Prostate gland (tissue), 2 donors: ENCODE measurements at regions not wholly inside any gene's neighbourhood (a gene's known extent, or its start where the extent isn't known, plus 50 kb on each side); places are given as distances from the start of the nearest gene placed in this dataset.

ENCODE experiments used
- POLR2AphosphoS5 ChIP-seq: sonication (generic); formaldehyde crosslinking; IDR thresholded peaks from one replicate; pipeline ENCODE4 v1.6.1; 2017; ENCODE audit warnings: antibody characterized with exemption
- TF ChIP-seq, protein P1 (sequence below), 4 experiments: fragments of 200-600 bp in 2 of 4; fragments of 450-650 bp in 2 of 4; sonication (generic) in 2 of 4; IDR thresholded peaks; 1 replicate in 3 of 4; 2 replicates in 1 of 4; pipeline ENCODE4 v1.5.1; 2016 to 2019; ENCODE audit warnings: antibody characterized with exemption in 4 of 4, mild to moderate bottlenecking in 2 of 4, moderate library complexity in 2 of 4

DNA sequence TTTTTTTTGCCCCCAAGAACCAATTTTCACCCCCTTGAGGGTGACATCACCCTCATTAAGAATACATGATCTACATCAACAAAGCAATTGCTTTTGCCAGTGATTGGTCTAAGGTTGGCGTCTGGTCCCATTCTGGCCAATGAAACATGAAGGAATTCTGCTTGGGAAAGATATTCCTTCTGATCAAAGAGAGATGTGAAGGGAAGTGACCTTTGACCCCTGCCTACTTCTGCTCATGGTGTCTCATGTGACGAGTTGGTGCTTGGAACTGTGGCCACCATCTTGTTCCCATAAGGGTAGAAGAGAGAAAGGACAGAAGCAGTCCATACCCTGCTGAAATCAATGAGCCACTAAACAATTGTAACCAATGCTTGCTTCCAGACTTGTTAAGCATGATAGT lies 85.1 kb downstream of the LBH start:
- TF ChIP-seq, protein P1, sequence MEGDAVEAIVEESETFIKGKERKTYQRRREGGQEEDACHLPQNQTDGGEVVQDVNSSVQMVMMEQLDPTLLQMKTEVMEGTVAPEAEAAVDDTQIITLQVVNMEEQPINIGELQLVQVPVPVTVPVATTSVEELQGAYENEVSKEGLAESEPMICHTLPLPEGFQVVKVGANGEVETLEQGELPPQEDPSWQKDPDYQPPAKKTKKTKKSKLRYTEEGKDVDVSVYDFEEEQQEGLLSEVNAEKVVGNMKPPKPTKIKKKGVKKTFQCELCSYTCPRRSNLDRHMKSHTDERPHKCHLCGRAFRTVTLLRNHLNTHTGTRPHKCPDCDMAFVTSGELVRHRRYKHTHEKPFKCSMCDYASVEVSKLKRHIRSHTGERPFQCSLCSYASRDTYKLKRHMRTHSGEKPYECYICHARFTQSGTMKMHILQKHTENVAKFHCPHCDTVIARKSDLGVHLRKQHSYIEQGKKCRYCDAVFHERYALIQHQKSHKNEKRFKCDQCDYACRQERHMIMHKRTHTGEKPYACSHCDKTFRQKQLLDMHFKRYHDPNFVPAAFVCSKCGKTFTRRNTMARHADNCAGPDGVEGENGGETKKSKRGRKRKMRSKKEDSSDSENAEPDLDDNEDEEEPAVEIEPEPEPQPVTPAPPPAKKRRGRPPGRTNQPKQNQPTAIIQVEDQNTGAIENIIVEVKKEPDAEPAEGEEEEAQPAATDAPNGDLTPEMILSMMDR (IDR thresholded peaks at IDR 0.05), result no peak
- no peak for TF ChIP-seq POLR2AphosphoS5
